H9 (cell line): ENCODE measurements at regions not wholly inside any gene's neighbourhood (a gene's known extent, or its start where the extent isn't known, plus 50 kb on each side); places are given as distances from the start of the nearest gene placed in this dataset.

ENCODE experiments used
- DNase-seq: peaks from one replicate; pipeline ENCODE4 v3.0.0-alpha.2; 2017
- H2AFZ ChIP-seq: one replicate; pipeline ENCODE4 v1.6.1; 2013; ENCODE audit warnings: mild to moderate bottlenecking, low read length, control low read depth, moderate library complexity
- H2AK5ac ChIP-seq: 2 replicates; pipeline ENCODE4 v1.6.1; 2013; ENCODE audit warnings: low read length, control low read depth, mixed read lengths; ENCODE audit not compliant: insufficient read length
- H2BK120ac ChIP-seq: one replicate; pipeline ENCODE4 v1.6.1; 2013; ENCODE audit warnings: low read depth, mild to moderate bottlenecking, low read length, control low read depth, inconsistent platforms; ENCODE audit not compliant: poor library complexity, severe bottlenecking
- H2BK12ac ChIP-seq: 2 replicates; pipeline ENCODE4 v1.6.1; 2013; ENCODE audit warnings: low read length, control low read depth, mixed read lengths, low read depth; ENCODE audit not compliant: insufficient read length
- H2BK15ac ChIP-seq: 2 replicates; pipeline ENCODE4 v1.6.1; 2013; ENCODE audit warnings: low read depth, low read length, control low read depth
- H2BK20ac ChIP-seq: one replicate; pipeline ENCODE4 v1.6.1; 2013; ENCODE audit warnings: low read depth, mild to moderate bottlenecking, low read length, control low read depth, inconsistent platforms; ENCODE audit not compliant: poor library complexity, severe bottlenecking
- H2BK5ac ChIP-seq: 2 replicates; pipeline ENCODE4 v1.6.1; 2013; ENCODE audit warnings: low read length, control low read depth, mixed read lengths; ENCODE audit not compliant: insufficient read length
- H3K14ac ChIP-seq: 2 replicates; pipeline ENCODE4 v1.6.1; 2013; ENCODE audit warnings: low read length, control low read depth; ENCODE audit not compliant: insufficient read depth
- H3K18ac ChIP-seq: 2 replicates; pipeline ENCODE4 v1.6.1; 2013; ENCODE audit warnings: low read depth, mild to moderate bottlenecking, mixed read lengths, low read length, control low read depth; ENCODE audit not compliant: insufficient read length
- H3K23ac ChIP-seq: 2 replicates; pipeline ENCODE4 v1.6.1; 2013; ENCODE audit warnings: low read length, control low read depth, mixed read lengths, low read depth; ENCODE audit not compliant: insufficient read length
- H3K23me2 ChIP-seq: 2 replicates; pipeline ENCODE4 v1.6.1; 2013; ENCODE audit warnings: low read depth, mild to moderate bottlenecking, mixed read lengths, low read length, control low read depth; ENCODE audit not compliant: insufficient read length, poor library complexity, severe bottlenecking
- H3K27ac ChIP-seq: 2 replicates; pipeline ENCODE4 v1.5.1; 2013; ENCODE audit warnings: low read length, control low read depth, mixed read lengths, low read depth; ENCODE audit not compliant: insufficient read length
- H3K27me3 ChIP-seq: 2 replicates; pipeline ENCODE4 v1.6.1; 2013; ENCODE audit warnings: low read length, control low read depth, inconsistent platforms; ENCODE audit not compliant: insufficient read depth
- H3K4ac ChIP-seq: 2 replicates; pipeline ENCODE4 v1.6.1; 2013; ENCODE audit warnings: low read depth, mild to moderate bottlenecking, control low read depth, inconsistent platforms, low read length, moderate library complexity
- H3K4me1 ChIP-seq: 2 replicates; pipeline ENCODE4 v1.6.1; 2013; ENCODE audit warnings: low read length, control low read depth, inconsistent platforms; ENCODE audit not compliant: insufficient read depth
- H3K4me2 ChIP-seq: 2 replicates; pipeline ENCODE4 v1.6.1; 2013; ENCODE audit warnings: low read length, control low read depth, mixed read lengths; ENCODE audit not compliant: insufficient read length, insufficient read depth
- H3K56ac ChIP-seq: 2 replicates; pipeline ENCODE4 v1.6.1; 2013; ENCODE audit warnings: low read depth, mild to moderate bottlenecking, mixed read lengths, low read length, control low read depth; ENCODE audit not compliant: insufficient read length
- H3K79me1 ChIP-seq: 2 replicates; pipeline ENCODE4 v1.6.1; 2013; ENCODE audit warnings: low read depth, mild to moderate bottlenecking, moderate library complexity, low read length, control low read depth, inconsistent platforms; ENCODE audit not compliant: insufficient read depth, poor library complexity, severe bottlenecking
- H3K79me2 ChIP-seq: 2 replicates; pipeline ENCODE4 v1.6.1; 2013; ENCODE audit warnings: low read length, control low read depth, inconsistent platforms; ENCODE audit not compliant: insufficient read depth
- H3K9ac ChIP-seq: 2 replicates; pipeline ENCODE4 v1.6.1; 2013; ENCODE audit warnings: low read length, control low read depth, mixed read lengths; ENCODE audit not compliant: insufficient read length; ENCODE audit errors: extremely low read depth
- H3K9me3 ChIP-seq: one replicate; pipeline ENCODE4 v1.6.1; 2013; ENCODE audit warnings: low read depth, low read length, inconsistent platforms; ENCODE audit not compliant: control insufficient read depth
- H3T11ph ChIP-seq: one replicate; pipeline ENCODE4 v1.6.1; 2013; ENCODE audit warnings: mild to moderate bottlenecking, low read length, control low read depth, inconsistent platforms
- H4K20me1 ChIP-seq: one replicate; pipeline ENCODE4 v1.6.1; 2013; ENCODE audit not compliant: control insufficient read depth, insufficient read length, insufficient read depth
- H4K5ac ChIP-seq: 2 replicates; pipeline ENCODE4 v1.6.1; 2013; ENCODE audit warnings: low read depth, mild to moderate bottlenecking, mixed read lengths, low read length, control low read depth; ENCODE audit not compliant: insufficient read length
- H4K8ac ChIP-seq: replicated peaks from 2 replicates; pipeline ENCODE4 v1.6.1; 2013; ENCODE audit warnings: low read length, control low read depth, mixed read lengths, low read depth; ENCODE audit not compliant: insufficient read length
- H4K91ac ChIP-seq: 2 replicates; pipeline ENCODE4 v1.6.1; 2013; ENCODE audit warnings: low read depth, mild to moderate bottlenecking, moderate library complexity, mixed read lengths, low read length, control low read depth; ENCODE audit not compliant: insufficient read length
- H3K27ac Mint-ChIP-seq, 3 experiments: 2 replicates in 2 of 3; 3 replicates in 1 of 3; pipeline ENCODE4 v1.8.0; 2020 to 2021; ENCODE audit warnings: mixed read lengths in 3 of 3, mild to moderate bottlenecking in 1 of 3, moderate library complexity in 1 of 3
- H3K27me3 Mint-ChIP-seq: 2 replicates; pipeline ENCODE4 v1.8.0; 2021; ENCODE audit warnings: low read depth, mild to moderate bottlenecking, moderate library complexity, mixed read lengths
- H3K36me3 Mint-ChIP-seq, 3 experiments: 2 replicates in 2 of 3; 3 replicates in 1 of 3; pipeline ENCODE4 v1.8.0; 2020 to 2021; ENCODE audit warnings: low read depth in 3 of 3, mixed read lengths in 3 of 3; ENCODE audit not compliant: insufficient read depth in 1 of 3
- H3K4me1 Mint-ChIP-seq, 2 experiments: 2 replicates each; pipeline ENCODE4 v1.8.0; 2020; ENCODE audit warnings: mixed read lengths in 2 of 2
- H3K4me3 Mint-ChIP-seq, 2 experiments: 2 replicates in 1 of 2; 3 replicates in 1 of 2; pipeline ENCODE4 v1.8.0; 2020 to 2021; ENCODE audit warnings: mild to moderate bottlenecking in 2 of 2, mixed read lengths in 2 of 2, moderate library complexity in 1 of 2
- H3K9me3 Mint-ChIP-seq, 2 experiments: 2 replicates in 1 of 2; 3 replicates in 1 of 2; pipeline ENCODE4 v1.8.0; 2020; ENCODE audit warnings: mild to moderate bottlenecking in 2 of 2, mixed read lengths in 2 of 2, moderate library complexity in 1 of 2
- WGBS: extraction: QIAGEN DNeasy Blood & Tissue Kit; methylation state at CpG from one replicate; pipeline ENCODE4 v1.1.7; 2013; ENCODE audit warnings: missing lambda C conversion rate, low lambda C conversion rate, mixed read lengths; ENCODE audit not compliant: insufficient read length; ENCODE audit errors: extremely low coverage; 5-methylcytosine and 5-hydroxymethylcytosine counted together
- TF ChIP-seq, protein P1 (sequence below): fragments of 200-600 bp; sonication (generic); conservative IDR thresholded peaks from 3 replicates; pipeline ENCODE4 v1.8.0; 2021; ENCODE audit warnings: antibody characterized with exemption, mild to moderate bottlenecking

- H3K9ac ChIP-seq = no peak overlapping the region
- H3K36me3 Mint-ChIP-seq = no peaks in the 10 kb centered on the region
- no peak overlapping the region for H2BK120ac ChIP-seq
Observed at GRCh38 chr4:8796096-8796495, 75.5 kb downstream of the HMX1 start.

More at GRCh38 chr4:8796096-8796495, 75.5 kb downstream of the HMX1 start:
- Histone ChIP-seq H3K23ac (no peak overlapping the region), H4K20me1 (no peaks in the 10 kb centered on the region), H3K4ac (no peak overlapping the region), H3K4me2 (no peak overlapping the region), H4K5ac (no peak overlapping the region), H2BK15ac (no peak overlapping the region), H4K91ac (no peak overlapping the region), H3K23me2 (no peaks in the 10 kb centered on the region), H3K9me3 (no peaks in the 10 kb centered on the region), H3K79me1 (no peaks in the 10 kb centered on the region), H3K14ac (no peak overlapping the region), H2BK12ac (no peak overlapping the region), H2BK5ac (no peak overlapping the region), H2BK20ac (no peak overlapping the region), H4K8ac (no peak overlapping the region), H2AK5ac (no peak overlapping the region), H3T11ph (no peak overlapping the region), H3K27ac (no peak overlapping the region), H3K56ac (no peak overlapping the region), H3K27me3 (no peaks in the 10 kb centered on the region), H2AFZ (no peak overlapping the region), H3K18ac (no peak overlapping the region), H3K79me2 (no peaks in the 10 kb centered on the region), H3K4me1 (no peaks in the 10 kb centered on the region)
- no peak for DNase-seq
- peaks cover 9% of the 10 kb centered on the region for H3K27me3 Mint-ChIP-seq
- no peak overlapping the region for H3K27ac Mint-ChIP-seq
- H3K9me3 Mint-ChIP-seq = no peaks in the 10 kb centered on the region; a peak in 1 of 5 replicates
- no peaks in the 10 kb centered on the region for H3K4me1 Mint-ChIP-seq
- no CpG with 5 or more reads among the region's 9 CpGs for WGBS
- no peak overlapping the region for H3K4me3 Mint-ChIP-seq
- TF ChIP-seq, protein P1, sequence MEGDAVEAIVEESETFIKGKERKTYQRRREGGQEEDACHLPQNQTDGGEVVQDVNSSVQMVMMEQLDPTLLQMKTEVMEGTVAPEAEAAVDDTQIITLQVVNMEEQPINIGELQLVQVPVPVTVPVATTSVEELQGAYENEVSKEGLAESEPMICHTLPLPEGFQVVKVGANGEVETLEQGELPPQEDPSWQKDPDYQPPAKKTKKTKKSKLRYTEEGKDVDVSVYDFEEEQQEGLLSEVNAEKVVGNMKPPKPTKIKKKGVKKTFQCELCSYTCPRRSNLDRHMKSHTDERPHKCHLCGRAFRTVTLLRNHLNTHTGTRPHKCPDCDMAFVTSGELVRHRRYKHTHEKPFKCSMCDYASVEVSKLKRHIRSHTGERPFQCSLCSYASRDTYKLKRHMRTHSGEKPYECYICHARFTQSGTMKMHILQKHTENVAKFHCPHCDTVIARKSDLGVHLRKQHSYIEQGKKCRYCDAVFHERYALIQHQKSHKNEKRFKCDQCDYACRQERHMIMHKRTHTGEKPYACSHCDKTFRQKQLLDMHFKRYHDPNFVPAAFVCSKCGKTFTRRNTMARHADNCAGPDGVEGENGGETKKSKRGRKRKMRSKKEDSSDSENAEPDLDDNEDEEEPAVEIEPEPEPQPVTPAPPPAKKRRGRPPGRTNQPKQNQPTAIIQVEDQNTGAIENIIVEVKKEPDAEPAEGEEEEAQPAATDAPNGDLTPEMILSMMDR = no peak
